CD14-positive monocyte (primary cell): ENCODE measurements at regions not wholly inside any gene's neighbourhood (a gene's known extent, or its start where the extent isn't known, plus 50 kb on each side); places are given as distances from the start of the nearest gene placed in this dataset.

Experiments used
- DNase-seq, 3 donors: peaks; one replicate each; pipeline ENCODE4 v3.0.0-alpha.2; 2011 to 2022
- H2AFZ ChIP-seq: 2 replicates; pipeline ENCODE4 v1.6.0; 2012; ENCODE audit warnings: mild to moderate bottlenecking, low read depth, low read length, inconsistent platforms; ENCODE audit not compliant: insufficient read depth, poor library complexity, severe bottlenecking
- H3K27ac ChIP-seq, 2 donors: 1 replicate in 1 of 2; 2 replicates in 1 of 2; pipeline ENCODE4 v1.5.1; 2012 to 2013; ENCODE audit warnings: low read length in 2 of 2, control low read depth in 1 of 2, inconsistent platforms in 1 of 2, low read depth in 1 of 2, mild to moderate bottlenecking in 1 of 2
- H3K27me3 ChIP-seq, 2 donors: one replicate each; pipeline versions ENCODE4 v1.6.0 to v1.6.1; 2011 to 2013; ENCODE audit warnings: low read length in 2 of 2; ENCODE audit not compliant: control insufficient read depth in 2 of 2, insufficient read depth in 2 of 2
- H3K36me3 ChIP-seq, 2 donors: replicated peaks in 1 of 2; 1 replicate in 1 of 2; 2 replicates in 1 of 2; pipeline versions ENCODE4 v1.5.1 to v1.6.1; 2012 to 2013; ENCODE audit warnings: low read length in 2 of 2, control low read depth in 1 of 2, inconsistent platforms in 1 of 2, mild to moderate bottlenecking in 1 of 2; ENCODE audit not compliant: insufficient read depth in 2 of 2, control insufficient read depth in 1 of 2
- H3K4me1 ChIP-seq, 2 donors: 1 replicate in 1 of 2; 2 replicates in 1 of 2; pipeline versions ENCODE4 v1.5.1 to v1.6.1; 2012 to 2013; ENCODE audit warnings: low read length in 2 of 2, control low read depth in 1 of 2, inconsistent platforms in 1 of 2, mild to moderate bottlenecking in 1 of 2, moderate library complexity in 1 of 2; ENCODE audit not compliant: insufficient read depth in 2 of 2, control insufficient read depth in 1 of 2
- H3K4me2 ChIP-seq: replicated peaks from 2 replicates; pipeline ENCODE3; 2012; ENCODE audit warnings: low read length, moderate library complexity, mild to moderate bottlenecking; ENCODE audit not compliant: poor library complexity, severe bottlenecking; ENCODE audit errors: extremely low read depth
- H3K4me3 ChIP-seq, 3 experiments: fragments of 200-600 bp in 1 of 3; sonication (generic) in 1 of 3; replicated peaks in 1 of 3; 1 replicate in 2 of 3; 2 replicates in 1 of 3; pipeline ENCODE4 v1.5.1; 2011 to 2013; ENCODE audit warnings: low read length in 3 of 3, mild to moderate bottlenecking in 3 of 3, control low read depth in 2 of 3, low read depth in 2 of 3, inconsistent platforms in 1 of 3, moderate library complexity in 1 of 3
- H3K79me2 ChIP-seq: 2 replicates; pipeline ENCODE4 v1.6.0; 2012; ENCODE audit warnings: mild to moderate bottlenecking, control low read depth, inconsistent platforms, low read length, moderate library complexity; ENCODE audit not compliant: insufficient read depth
- H3K9ac ChIP-seq: 2 replicates; pipeline ENCODE4 v1.6.0; 2017; ENCODE audit warnings: low read length, mild to moderate bottlenecking; ENCODE audit not compliant: insufficient read depth, poor library complexity, severe bottlenecking
- H3K9me3 ChIP-seq, 2 donors: replicated peaks in 1 of 2; 1 replicate in 1 of 2; 2 replicates in 1 of 2; pipeline versions ENCODE4 v1.5.1 to v1.6.1; 2012 to 2013; ENCODE audit warnings: low read length in 2 of 2, control low read depth in 1 of 2; ENCODE audit not compliant: control insufficient read depth in 1 of 2, insufficient read depth in 1 of 2
- H4K20me1 ChIP-seq: 2 replicates; pipeline ENCODE4 v1.6.0; 2012; ENCODE audit warnings: mild to moderate bottlenecking, low read length, control low read depth, moderate library complexity; ENCODE audit not compliant: insufficient read depth
- H3K27ac Mint-ChIP-seq, 7 donors: one replicate each; pipeline ENCODE4 v1.8.0; 2020; ENCODE audit warnings: mild to moderate bottlenecking in 7 of 7, mixed read lengths in 7 of 7, moderate library complexity in 6 of 7, inconsistent platforms in 2 of 7
- H3K27me3 Mint-ChIP-seq, 3 donors: one replicate each; pipeline ENCODE4 v1.8.0; 2021 to 2022; ENCODE audit warnings: low read depth in 3 of 3, mild to moderate bottlenecking in 3 of 3, mixed read lengths in 3 of 3, moderate library complexity in 3 of 3, inconsistent platforms in 1 of 3
- H3K36me3 Mint-ChIP-seq, 2 donors: one replicate each; pipeline ENCODE4 v1.8.0; 2020; ENCODE audit warnings: mixed read lengths in 2 of 2, inconsistent platforms in 1 of 2, mild to moderate bottlenecking in 1 of 2
- H3K4me1 Mint-ChIP-seq: one replicate; pipeline ENCODE4 v1.8.0; 2020; ENCODE audit warnings: mild to moderate bottlenecking, mixed read lengths
- H3K4me3 Mint-ChIP-seq, 2 donors: one replicate each; pipeline ENCODE4 v1.8.0; 2020; ENCODE audit warnings: mild to moderate bottlenecking in 2 of 2, mixed read lengths in 2 of 2, moderate library complexity in 1 of 2
- H3K9me3 Mint-ChIP-seq, 7 donors: one replicate each; pipeline ENCODE4 v1.8.0; 2020 to 2022; ENCODE audit warnings: mixed read lengths in 7 of 7, mild to moderate bottlenecking in 6 of 7, moderate library complexity in 6 of 7, inconsistent platforms in 2 of 7
- WGBS: methylation state at CpG from one replicate; pipeline ENCODE4 v1.1.5; 2013; ENCODE audit warnings: missing lambda C conversion rate; ENCODE audit not compliant: insufficient coverage; 5-methylcytosine and 5-hydroxymethylcytosine counted together
- intact Hi-C, 2 donors: fragments of 100-400 bp; cut with micrococcal nuclease; formaldehyde crosslinking; loops; one replicate each; pipeline versions ENCODE4 v1.15.0 to v1.15.1; 2023
- TF ChIP-seq, protein P1 (sequence below): fragments of 200-600 bp; IDR thresholded peaks from one replicate; pipeline ENCODE4 v1.8.0; 2022; ENCODE audit warnings: antibody characterized with exemption, mild to moderate bottlenecking

DNA sequence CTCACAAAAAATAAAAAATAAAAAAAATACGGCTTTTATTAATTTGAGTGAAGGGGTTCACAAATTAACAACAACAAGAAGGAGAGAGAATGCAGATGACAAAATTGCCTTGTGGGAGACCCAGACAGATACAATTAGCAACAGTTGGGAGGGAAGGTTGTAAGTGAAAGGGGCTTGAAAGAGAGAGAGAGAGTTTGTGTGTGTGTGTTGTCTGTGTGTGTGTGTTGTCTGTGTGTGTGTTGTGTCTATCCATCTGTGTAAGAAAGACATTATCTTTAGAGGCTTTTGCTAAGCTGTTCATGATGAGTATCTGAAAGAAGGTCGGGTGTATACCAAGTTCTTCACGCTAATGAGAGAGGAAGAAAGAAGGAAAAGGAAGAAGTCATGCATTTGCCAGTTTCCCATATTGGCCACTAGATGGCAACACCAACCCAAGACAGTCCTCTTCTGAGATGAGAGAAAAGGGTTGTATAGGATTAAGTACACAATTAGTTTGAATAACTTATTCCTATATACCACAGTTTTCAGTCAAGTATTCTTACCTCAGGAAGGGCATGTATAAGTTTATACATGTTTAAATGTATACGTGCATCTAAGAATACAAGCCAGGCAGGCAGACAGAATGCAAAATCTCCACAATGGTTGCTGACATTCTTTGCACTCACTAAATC is 63.7 kb upstream of the CD2AP start:
- Mint-ChIP-seq H3K4me1 (peaks cover 14% of the 10 kb centered on the region), H3K27ac (peak overlapping the region in 4 of 7 donors; percentile 55 to 92 (median 81)), H3K27me3 (peaks cover 0 to 2% (median 0%) of the 10 kb centered on the region in 3 donors), H3K36me3 (no peaks in the 10 kb centered on the region), H3K4me3 (peak overlapping the region; percentile 76 to 90), H3K9me3 (no peaks in the 10 kb centered on the region)
- H3K27ac ChIP-seq, result peak overlapping the region in 1 of 2 donors; percentile 85
- no CpG with 5 or more reads among the region's 4 CpGs for WGBS
- DNase-seq, result peak; percentile 49 to 70 (median 63)
- intact Hi-C loops, result loop anchor here in 1 of 2 donors (10.0 kb wide), 1 partner anchor 371 kb away; the partner anchor contains the start of gene OPN5
- TF ChIP-seq, protein P1, sequence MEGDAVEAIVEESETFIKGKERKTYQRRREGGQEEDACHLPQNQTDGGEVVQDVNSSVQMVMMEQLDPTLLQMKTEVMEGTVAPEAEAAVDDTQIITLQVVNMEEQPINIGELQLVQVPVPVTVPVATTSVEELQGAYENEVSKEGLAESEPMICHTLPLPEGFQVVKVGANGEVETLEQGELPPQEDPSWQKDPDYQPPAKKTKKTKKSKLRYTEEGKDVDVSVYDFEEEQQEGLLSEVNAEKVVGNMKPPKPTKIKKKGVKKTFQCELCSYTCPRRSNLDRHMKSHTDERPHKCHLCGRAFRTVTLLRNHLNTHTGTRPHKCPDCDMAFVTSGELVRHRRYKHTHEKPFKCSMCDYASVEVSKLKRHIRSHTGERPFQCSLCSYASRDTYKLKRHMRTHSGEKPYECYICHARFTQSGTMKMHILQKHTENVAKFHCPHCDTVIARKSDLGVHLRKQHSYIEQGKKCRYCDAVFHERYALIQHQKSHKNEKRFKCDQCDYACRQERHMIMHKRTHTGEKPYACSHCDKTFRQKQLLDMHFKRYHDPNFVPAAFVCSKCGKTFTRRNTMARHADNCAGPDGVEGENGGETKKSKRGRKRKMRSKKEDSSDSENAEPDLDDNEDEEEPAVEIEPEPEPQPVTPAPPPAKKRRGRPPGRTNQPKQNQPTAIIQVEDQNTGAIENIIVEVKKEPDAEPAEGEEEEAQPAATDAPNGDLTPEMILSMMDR, result peak; percentile 94
- H3K4me2 ChIP-seq, result peak overlapping the region; percentile 96
- H3K79me2 ChIP-seq, result no peaks in the 10 kb centered on the region
- peak overlapping the region; percentile 44 to 99 (median 90) for H3K4me3 ChIP-seq
- no peaks in the 10 kb centered on the region for H3K36me3 ChIP-seq
- H2AFZ ChIP-seq, result peak overlapping the region; percentile 86
- H3K4me1 ChIP-seq, result peaks cover 9 to 15% of the 10 kb centered on the region in 2 donors
- H3K9me3 ChIP-seq, result no peaks in the 10 kb centered on the region
- no peaks in the 10 kb centered on the region for H3K27me3 ChIP-seq
- H3K9ac ChIP-seq, result peak overlapping the region; percentile 64
- no peaks in the 10 kb centered on the region for H4K20me1 ChIP-seq

DNA sequence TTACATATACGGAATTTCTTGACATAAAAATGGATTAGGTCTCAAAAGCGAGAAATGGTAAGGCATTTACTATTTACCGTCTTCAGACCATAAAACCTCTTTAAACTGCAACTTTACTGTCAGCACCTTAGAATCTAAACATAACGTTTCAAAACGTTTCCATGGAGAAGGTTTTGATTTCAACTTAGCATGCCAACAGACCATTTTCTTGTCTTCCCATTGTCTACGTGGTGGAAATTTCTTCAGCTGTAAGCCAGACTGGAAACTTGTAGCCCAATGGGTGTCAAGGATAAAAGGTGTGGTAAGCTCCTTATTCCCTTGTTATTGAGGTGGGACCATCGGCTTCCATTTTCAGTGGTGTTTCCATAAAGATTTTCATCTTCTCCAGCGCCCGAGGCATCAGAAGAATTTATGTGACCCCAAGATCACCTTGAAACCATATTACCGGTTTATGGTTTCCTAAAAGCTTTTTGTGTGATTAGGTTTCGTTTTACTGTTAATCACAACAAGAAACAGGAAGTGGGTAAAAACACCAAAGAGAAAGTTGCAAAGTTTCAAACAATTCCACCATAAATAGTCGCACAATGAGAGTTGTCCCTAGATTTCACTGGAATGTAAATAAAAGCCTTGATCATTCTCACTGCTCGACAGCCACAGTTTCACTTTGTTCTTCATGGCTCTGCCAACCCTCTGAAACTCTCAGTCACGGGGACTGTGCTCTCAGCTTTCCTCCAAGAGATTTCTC is 63.0 kb upstream of the CD2AP start:
- H3K36me3 ChIP-seq, result no peaks in the 10 kb centered on the region
- H3K4me1 Mint-ChIP-seq, result peaks cover 14% of the 10 kb centered on the region
- no peaks in the 10 kb centered on the region for H4K20me1 ChIP-seq
- peak overlapping the region in 1 of 2 donors; percentile 85 for H3K27ac ChIP-seq
- H3K4me1 ChIP-seq, result peaks cover 9 to 15% of the 10 kb centered on the region in 2 donors
- peak overlapping the region; percentile 44 to 99 (median 90) for H3K4me3 ChIP-seq
- H3K4me2 ChIP-seq, result peak overlapping the region; percentile 96
- TF ChIP-seq, protein P1, result no peak
- intact Hi-C loops, result loop anchor here in 1 of 2 donors (10.0 kb wide), 1 partner anchor 370 kb away; the partner anchor contains the start of gene OPN5
- peak overlapping the region; percentile 76 to 90 for H3K4me3 Mint-ChIP-seq
- H3K9ac ChIP-seq, result peak overlapping the region; percentile 64
- no peaks in the 10 kb centered on the region for H3K36me3 Mint-ChIP-seq
- WGBS, result 0% methylated on average over 3 of the region's 14 CpGs
- peak overlapping the region; percentile 77 to 92 (median 86) for H3K27ac Mint-ChIP-seq
- H3K79me2 ChIP-seq, result no peaks in the 10 kb centered on the region
- peaks cover 0 to 2% (median 0%) of the 10 kb centered on the region in 3 donors for H3K27me3 Mint-ChIP-seq
- no peaks in the 10 kb centered on the region for H3K27me3 ChIP-seq
- peak overlapping the region; percentile 86 for H2AFZ ChIP-seq
- H3K9me3 ChIP-seq, result no peaks in the 10 kb centered on the region
- peak; percentile 8 to 36 (median 15) for DNase-seq
- H3K9me3 Mint-ChIP-seq, result no peaks in the 10 kb centered on the region
